ENCODE measurements at regions not wholly inside any gene's neighbourhood (a gene's known extent, or its start where the extent isn't known, plus 50 kb on each side); places are given as distances from the start of the nearest gene placed in this dataset.

- TF ChIP-seq, protein P1, sequence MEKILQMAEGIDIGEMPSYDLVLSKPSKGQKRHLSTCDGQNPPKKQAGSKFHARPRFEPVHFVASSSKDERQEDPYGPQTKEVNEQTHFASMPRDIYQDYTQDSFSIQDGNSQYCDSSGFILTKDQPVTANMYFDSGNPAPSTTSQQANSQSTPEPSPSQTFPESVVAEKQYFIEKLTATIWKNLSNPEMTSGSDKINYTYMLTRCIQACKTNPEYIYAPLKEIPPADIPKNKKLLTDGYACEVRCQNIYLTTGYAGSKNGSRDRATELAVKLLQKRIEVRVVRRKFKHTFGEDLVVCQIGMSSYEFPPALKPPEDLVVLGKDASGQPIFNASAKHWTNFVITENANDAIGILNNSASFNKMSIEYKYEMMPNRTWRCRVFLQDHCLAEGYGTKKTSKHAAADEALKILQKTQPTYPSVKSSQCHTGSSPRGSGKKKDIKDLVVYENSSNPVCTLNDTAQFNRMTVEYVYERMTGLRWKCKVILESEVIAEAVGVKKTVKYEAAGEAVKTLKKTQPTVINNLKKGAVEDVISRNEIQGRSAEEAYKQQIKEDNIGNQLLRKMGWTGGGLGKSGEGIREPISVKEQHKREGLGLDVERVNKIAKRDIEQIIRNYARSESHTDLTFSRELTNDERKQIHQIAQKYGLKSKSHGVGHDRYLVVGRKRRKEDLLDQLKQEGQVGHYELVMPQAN (IDR thresholded peaks at IDR 0.05; ENCODE audit: borderline replicate concordance), result no peak
- TF ChIP-seq NFRKB (IDR thresholded peaks at IDR 0.05; ENCODE audit: low read depth), result no peak
- no peak for TF ChIP-seq ILF3 (IDR thresholded peaks at IDR 0.05; ENCODE audit: borderline replicate concordance)
- TF ChIP-seq CHD4 (IDR thresholded peaks at IDR 0.05; ENCODE audit: insufficient read depth, insufficient replicate concordance, low read depth, low read length, poor library complexity, severe bottlenecking), result no peak
- no peak for TF ChIP-seq TFE3 (CRISPR knock-in tag; IDR thresholded peaks at IDR 0.05)
Observed at GRCh38 chr12:61655241-61655640, 605.0 kb upstream of the USP15 start (continued).

DNA sequence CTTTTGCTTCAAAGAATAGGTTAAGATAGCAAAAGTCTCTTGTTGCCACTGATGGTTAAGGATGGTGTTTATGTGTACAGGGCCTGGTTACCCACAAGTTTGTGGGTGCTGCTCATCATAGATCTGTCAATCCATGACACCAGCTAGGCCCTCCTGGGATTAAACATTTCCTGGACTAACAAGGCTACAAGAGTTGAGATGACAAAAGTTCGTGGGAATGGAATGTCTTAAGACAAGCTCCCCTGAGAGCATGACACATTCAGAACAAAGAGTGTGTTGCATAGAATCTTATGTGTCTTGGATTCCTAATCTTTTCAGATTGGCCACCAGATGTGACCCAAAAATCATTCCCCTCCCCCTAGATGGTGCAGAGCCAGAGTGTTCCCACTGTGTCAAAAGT is 592.5 kb upstream of the USP15 start:
- H3K27me3 ChIP-seq (ENCODE audit: control insufficient read depth in 2 of 2, insufficient read depth in 2 of 2, low read length in 2 of 2), result no peaks in the 10 kb centered on the region
- no peaks in the 10 kb centered on the region for H3K36me3 ChIP-seq (ENCODE audit: control insufficient read depth, insufficient read depth, low read length)
- intact Hi-C loops (cut with micrococcal nuclease) (no loop called here), in situ Hi-C loops (cut with MboI) (no loop called here)
- ChIA-PET CTCF (ENCODE audit: low intra/inter-chr PET ratio) (no interaction called here), POLR2A (no interaction called here)
- no peak overlapping the region for H3K27ac ChIP-seq (ENCODE audit: extremely low read depth, low read depth, low read length)
- H3K9me1 ChIP-seq (ENCODE audit: control insufficient read depth, insufficient read depth, low read length), result no peaks in the 10 kb centered on the region
- no peak overlapping the region for H3K4me3 ChIP-seq
- no peak for TF ChIP-seq PHB2 (IDR thresholded peaks at IDR 0.05; ENCODE audit: low read depth)
- TF ChIP-seq FOXA3 (CRISPR knock-in tag; conservative IDR thresholded peaks at IDR 0.05 in 1 of 2, IDR thresholded peaks at IDR 0.05 in 1 of 2), result no peak
- no peak for TF ChIP-seq GTF2A2 (tag; IDR thresholded peaks at IDR 0.05)
- TF ChIP-seq MEF2A (IDR thresholded peaks at IDR 0.05; ENCODE audit: control insufficient read depth, low read depth, low read length), result no peak
- no peak for TF ChIP-seq ZNF134 (CRISPR knock-in tag; conservative IDR thresholded peaks at IDR 0.05)
- TF ChIP-seq PURB (CRISPR knock-in tag; IDR thresholded peaks at IDR 0.05; ENCODE audit: low read depth), result no peak
- no peak for TF ChIP-seq HMGXB4 (CRISPR knock-in tag; IDR thresholded peaks at IDR 0.05)
- no peak for TF ChIP-seq NFE2 (IDR thresholded peaks at IDR 0.05; ENCODE audit: low read depth)
- TF ChIP-seq RBM25 (IDR thresholded peaks at IDR 0.05; ENCODE audit: low read depth, low read length, severe bottlenecking), result no peak
- no peaks in the 10 kb centered on the region for H3K79me2 ChIP-seq (ENCODE audit: control insufficient read depth, insufficient read depth, low read length)
- BruUV-seq (replicated peaks), result no TSS peak
- no peak overlapping the region for H3K4me2 ChIP-seq (ENCODE audit: insufficient read depth, low read length)
- H3K9ac ChIP-seq (ENCODE audit: insufficient read depth in 1 of 2, low read depth in 2 of 2, low read length in 2 of 2), result no peak overlapping the region
- DNase-seq (ENCODE audit: extremely low read depth in 1 of 4, low spot score in 3 of 4) (no peak), ATAC-seq (no peak), FAIRE-seq (no peak)
- no peaks in the 10 kb centered on the region for H4K20me1 ChIP-seq (replicated peaks; ENCODE audit: control insufficient read depth, insufficient read depth, low read length)
- WGBS (ENCODE audit: insufficient coverage, low coverage, missing lambda C conversion rate), result 0% methylated on average over 1 of the region's 1 CpG
- H3K4me1 ChIP-seq (replicated peaks in 1 of 2; ENCODE audit: control insufficient read depth in 2 of 2, insufficient read depth in 2 of 2, low read length in 2 of 2), result no peaks in the 10 kb centered on the region
- no peaks in the 10 kb centered on the region for H3K9me3 ChIP-seq (replicated peaks; ENCODE audit: control insufficient read depth, insufficient read depth, low read depth, low read length)
- H2AFZ ChIP-seq (ENCODE audit: low read depth, low read length), result no peak overlapping the region

Data from K562 (cell line).